ENCODE measurements at regions not wholly inside any gene's neighbourhood (a gene's known extent, or its start where the extent isn't known, plus 50 kb on each side); places are given as distances from the start of the nearest gene placed in this dataset.

DNA sequence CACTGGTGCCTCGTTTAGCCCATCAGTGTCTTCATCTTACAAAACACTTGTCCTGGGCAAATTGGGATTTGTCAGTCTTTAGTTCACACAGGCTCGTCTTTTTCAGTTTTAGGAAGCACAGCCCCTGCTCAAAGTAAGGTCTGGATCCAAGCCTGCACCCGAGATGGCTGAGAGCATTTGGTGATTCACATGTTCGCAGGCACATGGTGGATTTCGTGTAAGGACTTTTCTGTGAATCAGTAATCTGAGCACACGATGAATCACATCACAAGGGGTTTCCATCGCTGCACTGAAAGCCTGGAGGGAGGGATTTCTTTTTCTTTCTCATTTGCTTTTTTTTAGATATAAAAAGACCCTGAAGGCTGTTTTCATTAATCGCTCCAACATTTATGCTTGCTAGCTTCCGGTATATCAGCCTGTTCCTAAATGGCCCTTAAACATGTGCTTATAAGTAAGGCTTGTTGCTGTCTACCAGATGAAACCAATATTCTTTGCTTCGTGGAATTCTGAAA is 435.6 kb upstream of the ATP10A start:
- no peak for DNase-seq
- TF ChIP-seq POLR2AphosphoS5 (IDR thresholded peaks at IDR 0.05) = no peak
- no peak for TF ChIP-seq EP300 (IDR thresholded peaks at IDR 0.05)
- TF ChIP-seq POLR2A (IDR thresholded peaks at IDR 0.05) = no peak
- no peak for TF ChIP-seq CTCF (IDR thresholded peaks at IDR 0.05)
- WGBS, 5 donors = 75 to 85% (median 81%) methylated on average over 10 of the region's 10 CpGs
- Histone ChIP-seq H3K27ac (no peak overlapping the region), H3K4me3 (no peak overlapping the region), H3K36me3 (no peaks in the 10 kb centered on the region), H3K4me1 (peaks cover 0 to 4% (median 2%) of the 10 kb centered on the region in 4 donors), H3K9me3 (peaks cover 0 to 16% (median 6%) of the 10 kb centered on the region in 4 donors), H3K27me3 (no peaks in the 10 kb centered on the region)
- intact Hi-C loops (cut with DNase I; ENCODE audit: low total_unique reads) = no loop called here

GRCh38 chr15:26298010-26298658 is 435.0 kb upstream of the ATP10A start:
- H3K27ac ChIP-seq = no peak overlapping the region
- intact Hi-C loops (cut with DNase I; ENCODE audit: low total_unique reads) = no loop called here

GRCh38 chr15:26295336-26296085 is 432.4 kb upstream of the ATP10A start:
- H3K4me1 ChIP-seq = peaks cover 0 to 4% (median 2%) of the 10 kb centered on the region in 4 donors
- no peaks in the 10 kb centered on the region for H3K27me3 ChIP-seq
- no peak overlapping the region for H3K27ac ChIP-seq
- no peaks in the 10 kb centered on the region for H3K36me3 ChIP-seq
- H3K9me3 ChIP-seq = peaks cover 0 to 32% (median 6%) of the 10 kb centered on the region in 4 donors
- 62 to 79% (median 69%) methylated on average over 4 of the region's 4 CpGs for WGBS, 5 donors
- peak in 1 of 2 donors; percentile 53 for DNase-seq
- TF ChIP-seq POLR2AphosphoS5 (IDR thresholded peaks at IDR 0.05) (no peak), EP300 (IDR thresholded peaks at IDR 0.05) (no peak), CTCF (IDR thresholded peaks at IDR 0.05) (no peak)
- intact Hi-C loops (cut with DNase I; ENCODE audit: low total_unique reads) = no loop called here
- H3K4me3 ChIP-seq = no peak overlapping the region

More at GRCh38 chr15:26298010-26298658, 435.0 kb upstream of the ATP10A start:
- H3K4me1 ChIP-seq = peaks cover 0 to 4% (median 2%) of the 10 kb centered on the region in 4 donors
- H3K9me3 ChIP-seq = peaks cover 0 to 22% (median 6%) of the 10 kb centered on the region in 4 donors
- DNase-seq = no peak
- H3K27me3 ChIP-seq = no peaks in the 10 kb centered on the region
- TF ChIP-seq CTCF (IDR thresholded peaks at IDR 0.05) (no peak), POLR2AphosphoS5 (IDR thresholded peaks at IDR 0.05) (no peak), EP300 (IDR thresholded peaks at IDR 0.05) (no peak), POLR2A (IDR thresholded peaks at IDR 0.05) (no peak)
- H3K4me3 ChIP-seq = no peak overlapping the region
- 93 to 96% (median 95%) methylated on average over 23 to 38 of the region's 38 CpGs for WGBS, 5 donors
- H3K36me3 ChIP-seq = no peaks in the 10 kb centered on the region

DNA sequence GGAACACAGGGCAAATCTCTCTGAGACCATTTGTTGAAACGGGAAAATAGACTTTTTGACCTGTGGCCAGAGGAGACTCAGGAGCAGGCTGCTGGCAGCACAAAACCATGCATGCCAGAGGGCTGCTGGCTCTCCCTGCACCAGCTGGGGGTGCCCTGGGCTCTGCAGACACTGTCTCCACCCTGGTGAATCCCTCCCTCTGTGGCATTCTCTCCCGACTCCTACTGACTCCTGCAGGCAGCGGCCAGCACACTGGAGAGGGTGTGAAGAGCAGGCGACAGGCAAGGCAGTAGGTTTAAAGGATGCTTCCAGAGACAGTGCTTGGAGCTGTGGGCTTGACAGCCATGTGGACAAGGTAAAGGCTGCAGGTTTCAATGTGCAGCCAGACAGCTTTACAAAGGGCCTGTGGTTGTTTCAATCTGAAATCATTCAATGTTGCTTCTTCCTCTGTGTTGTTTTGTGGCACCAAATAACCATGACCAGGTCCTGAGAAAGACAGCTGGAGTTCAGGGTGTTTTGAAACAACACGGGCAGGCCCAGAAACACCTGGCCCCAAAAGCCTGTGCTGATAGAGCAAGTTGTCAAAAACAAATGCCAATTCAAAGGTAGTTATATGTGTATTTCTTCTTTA is 431.0 kb upstream of the ATP10A start:
- Histone ChIP-seq H3K9me3 (peaks cover 0 to 42% (median 7%) of the 10 kb centered on the region in 4 donors), H3K4me3 (no peak overlapping the region), H3K27me3 (no peaks in the 10 kb centered on the region), H3K27ac (no peak overlapping the region), H3K36me3 (no peaks in the 10 kb centered on the region), H3K4me1 (peaks cover 0 to 4% (median 2%) of the 10 kb centered on the region in 4 donors)
- no peak for TF ChIP-seq CTCF (IDR thresholded peaks at IDR 0.05)
- TF ChIP-seq POLR2A (IDR thresholded peaks at IDR 0.05) = no peak
- TF ChIP-seq EP300 (IDR thresholded peaks at IDR 0.05) = no peak
- TF ChIP-seq POLR2AphosphoS5 (IDR thresholded peaks at IDR 0.05) = no peak
- peak in 1 of 2 donors; percentile 35 for DNase-seq
- intact Hi-C loops (cut with DNase I; ENCODE audit: low total_unique reads) = no loop called here
- 30 to 51% (median 44%) methylated on average over 3 to 5 of the region's 5 CpGs for WGBS, 5 donors
